SHP77 treated with DMSO at 0.1 percent for 48 hours (cell line): ENCODE measurements at regions not wholly inside any gene's neighbourhood (a gene's known extent, or its start where the extent isn't known, plus 50 kb on each side); places are given as distances from the start of the nearest gene placed in this dataset.
"Not testable (repeated sequence)": the region's sequence is repeated elsewhere in the genome, so short reads cannot be mapped to it uniquely, and the experiment has no call there.

Experiments
- DNase-seq: peaks from one replicate; lab custom pipeline; 2025; lab: John Stamatoyannopoulos, UW

- DNase-seq, result no peak
Observed at GRCh38 chr7:27032839-27033238, 63.0 kb downstream of the HOXA1 start.

- DNase-seq, result no peak
Observed at GRCh38 chr7:27031289-27032172, 64.3 kb downstream of the HOXA1 start.

- DNase-seq, result no peak
Observed at GRCh38 chr7:27030393-27031050, 65.3 kb downstream of the HOXA1 start.

GRCh38 chr7:27025270-27025669, 70.5 kb downstream of the HOXA1 start:
- no peak for DNase-seq

- DNase-seq, result no peak
Observed at GRCh38 chr7:27010068-27010467, 85.7 kb downstream of the HOXA1 start.

- no peak for DNase-seq
Observed at GRCh38 chr7:27000496-27000895, 95.3 kb downstream of the HOXA1 start.

- not testable (repeated sequence) for DNase-seq
Observed at GRCh38 chr7:26998284-26998683, 97.5 kb downstream of the HOXA1 start.

GRCh38 chr7:26995666-26996065, 100.1 kb downstream of the HOXA1 start:
- no peak for DNase-seq

GRCh38 chr7:26993816-26994810, 101.7 kb downstream of the HOXA1 start:
- no peak for DNase-seq

GRCh38 chr7:26992670-26993069, 103.1 kb downstream of the HOXA1 start:
- DNase-seq, result no peak

GRCh38 chr7:26991796-26992195, 104.0 kb downstream of the HOXA1 start:
- no peak for DNase-seq

GRCh38 chr7:26989897-26990670, 105.7 kb downstream of the HOXA1 start:
- DNase-seq, result no peak

- no peak for DNase-seq
Observed at GRCh38 chr7:26988836-26989374, 106.9 kb downstream of the HOXA1 start.

- DNase-seq, result no peak
Observed at GRCh38 chr7:26987338-26987737, 108.5 kb downstream of the HOXA1 start.

GRCh38 chr7:26978146-26978545, 113.8 kb upstream of the SKAP2 start:
- no peak for DNase-seq

- no peak for DNase-seq
Observed at GRCh38 chr7:26976840-26977239, 112.5 kb upstream of the SKAP2 start.

GRCh38 chr7:26971924-26972323, 107.5 kb upstream of the SKAP2 start:
- not testable (repeated sequence) for DNase-seq

- no peak for DNase-seq
Observed at GRCh38 chr7:26965724-26966123, 101.3 kb upstream of the SKAP2 start.

GRCh38 chr7:26964156-26964808, 99.9 kb upstream of the SKAP2 start:
- no peak for DNase-seq

GRCh38 chr7:26959290-26959689, 94.9 kb upstream of the SKAP2 start:
- no peak for DNase-seq

GRCh38 chr7:26958834-26959233, 94.4 kb upstream of the SKAP2 start:
- no peak for DNase-seq
